ENCODE measurements at regions not wholly inside any gene's neighbourhood (a gene's known extent, or its start where the extent isn't known, plus 50 kb on each side); places are given as distances from the start of the nearest gene placed in this dataset.

GRCh38 chr16:76612497-76612896 is 335.3 kb downstream of the CNTNAP4 start:
- no peak overlapping the region for H2AFZ ChIP-seq (ENCODE audit: low read length, unreplicated experiment)
- H3K27me3 ChIP-seq (ENCODE audit: insufficient read depth, low read length), result no peaks in the 10 kb centered on the region
- no peaks in the 10 kb centered on the region for H3K4me1 ChIP-seq (ENCODE audit: control insufficient read depth, insufficient read depth, low read length, unreplicated experiment)
- no peak overlapping the region for H3K4me3 ChIP-seq (ENCODE audit: low read depth, low read length)
- H3K36me3 ChIP-seq (ENCODE audit: insufficient read depth, low read length), result no peaks in the 10 kb centered on the region
- H3K79me2 ChIP-seq (ENCODE audit: control insufficient read depth, insufficient read depth, low read length, unreplicated experiment), result no peaks in the 10 kb centered on the region
- no peak overlapping the region for H3K27ac ChIP-seq (ENCODE audit: low read depth, low read length)

- no peak overlapping the region for H2AFZ ChIP-seq (ENCODE audit: low read length, unreplicated experiment)
- H3K27ac ChIP-seq (ENCODE audit: low read depth, low read length), result no peak overlapping the region
- no peaks in the 10 kb centered on the region for H3K36me3 ChIP-seq (ENCODE audit: insufficient read depth, low read length)
- H3K4me1 ChIP-seq (ENCODE audit: control insufficient read depth, insufficient read depth, low read length, unreplicated experiment), result no peaks in the 10 kb centered on the region
- H3K4me3 ChIP-seq (ENCODE audit: low read depth, low read length), result no peak overlapping the region
- no peaks in the 10 kb centered on the region for H3K27me3 ChIP-seq (ENCODE audit: insufficient read depth, low read length)
- H3K79me2 ChIP-seq (ENCODE audit: control insufficient read depth, insufficient read depth, low read length, unreplicated experiment), result no peaks in the 10 kb centered on the region
These were observed 337.1 kb downstream of the CNTNAP4 start for GRCh38 chr16:76614269-76614668.

- H3K27ac ChIP-seq (ENCODE audit: low read depth, low read length), result no peak overlapping the region
- H2AFZ ChIP-seq (ENCODE audit: low read length, unreplicated experiment), result no peak overlapping the region
- H3K4me1 ChIP-seq (ENCODE audit: control insufficient read depth, insufficient read depth, low read length, unreplicated experiment), result no peaks in the 10 kb centered on the region
- no peaks in the 10 kb centered on the region for H3K79me2 ChIP-seq (ENCODE audit: control insufficient read depth, insufficient read depth, low read length, unreplicated experiment)
- no peaks in the 10 kb centered on the region for H3K27me3 ChIP-seq (ENCODE audit: insufficient read depth, low read length)
- no peak overlapping the region for H3K4me3 ChIP-seq (ENCODE audit: low read depth, low read length)
- H3K36me3 ChIP-seq (ENCODE audit: insufficient read depth, low read length), result no peaks in the 10 kb centered on the region
These were observed 345.7 kb downstream of the CNTNAP4 start for GRCh38 chr16:76622876-76623275.

GRCh38 chr16:76634847-76635697 is 357.9 kb downstream of the CNTNAP4 start:
- Histone ChIP-seq H3K4me1 (ENCODE audit: control insufficient read depth, insufficient read depth, low read length, unreplicated experiment) (no peaks in the 10 kb centered on the region), H3K79me2 (ENCODE audit: control insufficient read depth, insufficient read depth, low read length, unreplicated experiment) (no peaks in the 10 kb centered on the region), H3K36me3 (ENCODE audit: insufficient read depth, low read length) (no peaks in the 10 kb centered on the region), H3K27me3 (ENCODE audit: insufficient read depth, low read length) (no peaks in the 10 kb centered on the region), H3K27ac (ENCODE audit: low read depth, low read length) (no peak overlapping the region), H3K4me3 (ENCODE audit: low read depth, low read length) (no peak overlapping the region), H2AFZ (ENCODE audit: low read length, unreplicated experiment) (no peak overlapping the region)

GRCh38 chr16:76639685-76640289 is 362.6 kb downstream of the CNTNAP4 start:
- H2AFZ ChIP-seq (ENCODE audit: low read length, unreplicated experiment), result no peak overlapping the region

GRCh38 chr16:76650582-76650981 is 373.4 kb downstream of the CNTNAP4 start:
- H3K79me2 ChIP-seq (ENCODE audit: control insufficient read depth, insufficient read depth, low read length, unreplicated experiment), result no peaks in the 10 kb centered on the region
- no peak overlapping the region for H3K27ac ChIP-seq (ENCODE audit: low read depth, low read length)
- no peaks in the 10 kb centered on the region for H3K36me3 ChIP-seq (ENCODE audit: insufficient read depth, low read length)
- 0 out of 2 replicates have a peak, but pooled peaks cover 5% of the 10 kb centered on the region for H3K27me3 ChIP-seq (ENCODE audit: insufficient read depth, low read length)
- H3K4me1 ChIP-seq (ENCODE audit: control insufficient read depth, insufficient read depth, low read length, unreplicated experiment), result no peaks in the 10 kb centered on the region
- no peak overlapping the region for H3K4me3 ChIP-seq (ENCODE audit: low read depth, low read length)
- H2AFZ ChIP-seq (ENCODE audit: low read length, unreplicated experiment), result no peak overlapping the region

More at GRCh38 chr16:76639685-76640289, 362.6 kb downstream of the CNTNAP4 start:
- Histone ChIP-seq H3K27ac (ENCODE audit: low read depth, low read length) (no peak overlapping the region), H3K36me3 (ENCODE audit: insufficient read depth, low read length) (no peaks in the 10 kb centered on the region), H3K4me1 (ENCODE audit: control insufficient read depth, insufficient read depth, low read length, unreplicated experiment) (no peaks in the 10 kb centered on the region), H3K27me3 (ENCODE audit: insufficient read depth, low read length) (no peaks in the 10 kb centered on the region), H3K4me3 (ENCODE audit: low read depth, low read length) (no peak overlapping the region), H3K79me2 (ENCODE audit: control insufficient read depth, insufficient read depth, low read length, unreplicated experiment) (no peaks in the 10 kb centered on the region)

GRCh38 chr16:76653390-76654026 is 376.3 kb downstream of the CNTNAP4 start:
- Histone ChIP-seq H3K27ac (ENCODE audit: low read depth, low read length) (no peak overlapping the region), H3K27me3 (ENCODE audit: insufficient read depth, low read length) (peaks cover 14% of the 10 kb centered on the region; the same call in 1 of the 2 replicates), H3K36me3 (ENCODE audit: insufficient read depth, low read length) (no peaks in the 10 kb centered on the region)

GRCh38 chr16:76654088-76654820 is 377.1 kb downstream of the CNTNAP4 start:
- Histone ChIP-seq H3K27me3 (ENCODE audit: insufficient read depth, low read length) (peaks cover 14% of the 10 kb centered on the region; the same call in 1 of the 2 replicates), H3K4me3 (ENCODE audit: low read depth, low read length) (no peak overlapping the region), H3K27ac (ENCODE audit: low read depth, low read length) (no peak overlapping the region), H3K36me3 (ENCODE audit: insufficient read depth, low read length) (no peaks in the 10 kb centered on the region), H2AFZ (ENCODE audit: low read length, unreplicated experiment) (no peak overlapping the region), H3K79me2 (ENCODE audit: control insufficient read depth, insufficient read depth, low read length, unreplicated experiment) (no peaks in the 10 kb centered on the region), H3K4me1 (ENCODE audit: control insufficient read depth, insufficient read depth, low read length, unreplicated experiment) (no peaks in the 10 kb centered on the region)

More at GRCh38 chr16:76653390-76654026, 376.3 kb downstream of the CNTNAP4 start:
- Histone ChIP-seq H3K4me1 (ENCODE audit: control insufficient read depth, insufficient read depth, low read length, unreplicated experiment) (no peaks in the 10 kb centered on the region), H3K79me2 (ENCODE audit: control insufficient read depth, insufficient read depth, low read length, unreplicated experiment) (no peaks in the 10 kb centered on the region), H2AFZ (ENCODE audit: low read length, unreplicated experiment) (no peak overlapping the region), H3K4me3 (ENCODE audit: low read depth, low read length) (no peak overlapping the region)

GRCh38 chr16:76656994-76657393 is 379.8 kb downstream of the CNTNAP4 start:
- no peak overlapping the region for H2AFZ ChIP-seq (ENCODE audit: low read length, unreplicated experiment)
- H3K27ac ChIP-seq (ENCODE audit: low read depth, low read length), result no peak overlapping the region
- no peaks in the 10 kb centered on the region for H3K79me2 ChIP-seq (ENCODE audit: control insufficient read depth, insufficient read depth, low read length, unreplicated experiment)
- no peaks in the 10 kb centered on the region for H3K36me3 ChIP-seq (ENCODE audit: insufficient read depth, low read length)
- peaks cover 18% of the 10 kb centered on the region; the same call in 1 of the 2 replicates for H3K27me3 ChIP-seq (ENCODE audit: insufficient read depth, low read length)
- H3K4me3 ChIP-seq (ENCODE audit: low read depth, low read length), result no peak overlapping the region
- H3K4me1 ChIP-seq (ENCODE audit: control insufficient read depth, insufficient read depth, low read length, unreplicated experiment), result no peaks in the 10 kb centered on the region

- no peak overlapping the region for H2AFZ ChIP-seq (ENCODE audit: low read length, unreplicated experiment)
- H3K79me2 ChIP-seq (ENCODE audit: control insufficient read depth, insufficient read depth, low read length, unreplicated experiment), result no peaks in the 10 kb centered on the region
- H3K36me3 ChIP-seq (ENCODE audit: insufficient read depth, low read length), result no peaks in the 10 kb centered on the region
- no peak overlapping the region for H3K4me3 ChIP-seq (ENCODE audit: low read depth, low read length)
- no peak overlapping the region for H3K27ac ChIP-seq (ENCODE audit: low read depth, low read length)
- peaks cover 4% of the 10 kb centered on the region; the same call in 1 of the 2 replicates for H3K27me3 ChIP-seq (ENCODE audit: insufficient read depth, low read length)
- H3K4me1 ChIP-seq (ENCODE audit: control insufficient read depth, insufficient read depth, low read length, unreplicated experiment), result no peaks in the 10 kb centered on the region
These were observed 384.6 kb downstream of the CNTNAP4 start for GRCh38 chr16:76661691-76662235.

All from ACC112 (cell line).